ENCODE measurements at regions not wholly inside any gene's neighbourhood (a gene's known extent, or its start where the extent isn't known, plus 50 kb on each side); places are given as distances from the start of the nearest gene placed in this dataset.

GRCh38 chr21:27808923-27809322, 842.0 kb upstream of the ADAMTS5 start:
- no peak overlapping the region for H3K27ac ChIP-seq (ENCODE audit: low read length)
- H3K9me3 ChIP-seq (ENCODE audit: control insufficient read depth, insufficient read depth, low read depth, low read length), result no peaks in the 10 kb centered on the region
- ChIA-PET POLR2A (no interaction called here), CTCF (no interaction called here)
- no peaks in the 10 kb centered on the region for H3K36me3 ChIP-seq (ENCODE audit: control insufficient read depth, insufficient read depth, low read length)
- DNase-seq (ENCODE audit: low read depth, low spot score) (no peak), ATAC-seq (no peak)
- intact Hi-C loops (cut with micrococcal nuclease; ENCODE audit: unreplicated experiment) (no loop called here), in situ Hi-C loops (cut with HindIII; ENCODE audit: low pct_unique_long_range_greater_than_20kb, low sequenced_read_pairs) (no loop called here)
- no peaks in the 10 kb centered on the region for H3K4me1 ChIP-seq (ENCODE audit: control insufficient read depth, insufficient read depth, low read length)
- BruUV-seq (replicated peaks), result no TSS peak
- H3K4me3 ChIP-seq (ENCODE audit: low read depth in 2 of 2, low read length in 2 of 2), result no peak overlapping the region
- no peaks in the 10 kb centered on the region for H3K27me3 ChIP-seq (ENCODE audit: control insufficient read depth, insufficient read depth, low read length)
- no peak for TF ChIP-seq POLR2AphosphoS5 (IDR thresholded peaks at IDR 0.05; ENCODE audit: low read depth, low read length)
- TF ChIP-seq SIN3A (IDR thresholded peaks at IDR 0.05; ENCODE audit: borderline replicate concordance, insufficient read depth, low read depth, low read length), result no peak
- no peak for TF ChIP-seq TCF7L2 (IDR thresholded peaks at IDR 0.05; ENCODE audit: low read depth, low read length)
- no peak for TF ChIP-seq CTCF (IDR thresholded peaks at IDR 0.05)
- TF ChIP-seq, protein P1, sequence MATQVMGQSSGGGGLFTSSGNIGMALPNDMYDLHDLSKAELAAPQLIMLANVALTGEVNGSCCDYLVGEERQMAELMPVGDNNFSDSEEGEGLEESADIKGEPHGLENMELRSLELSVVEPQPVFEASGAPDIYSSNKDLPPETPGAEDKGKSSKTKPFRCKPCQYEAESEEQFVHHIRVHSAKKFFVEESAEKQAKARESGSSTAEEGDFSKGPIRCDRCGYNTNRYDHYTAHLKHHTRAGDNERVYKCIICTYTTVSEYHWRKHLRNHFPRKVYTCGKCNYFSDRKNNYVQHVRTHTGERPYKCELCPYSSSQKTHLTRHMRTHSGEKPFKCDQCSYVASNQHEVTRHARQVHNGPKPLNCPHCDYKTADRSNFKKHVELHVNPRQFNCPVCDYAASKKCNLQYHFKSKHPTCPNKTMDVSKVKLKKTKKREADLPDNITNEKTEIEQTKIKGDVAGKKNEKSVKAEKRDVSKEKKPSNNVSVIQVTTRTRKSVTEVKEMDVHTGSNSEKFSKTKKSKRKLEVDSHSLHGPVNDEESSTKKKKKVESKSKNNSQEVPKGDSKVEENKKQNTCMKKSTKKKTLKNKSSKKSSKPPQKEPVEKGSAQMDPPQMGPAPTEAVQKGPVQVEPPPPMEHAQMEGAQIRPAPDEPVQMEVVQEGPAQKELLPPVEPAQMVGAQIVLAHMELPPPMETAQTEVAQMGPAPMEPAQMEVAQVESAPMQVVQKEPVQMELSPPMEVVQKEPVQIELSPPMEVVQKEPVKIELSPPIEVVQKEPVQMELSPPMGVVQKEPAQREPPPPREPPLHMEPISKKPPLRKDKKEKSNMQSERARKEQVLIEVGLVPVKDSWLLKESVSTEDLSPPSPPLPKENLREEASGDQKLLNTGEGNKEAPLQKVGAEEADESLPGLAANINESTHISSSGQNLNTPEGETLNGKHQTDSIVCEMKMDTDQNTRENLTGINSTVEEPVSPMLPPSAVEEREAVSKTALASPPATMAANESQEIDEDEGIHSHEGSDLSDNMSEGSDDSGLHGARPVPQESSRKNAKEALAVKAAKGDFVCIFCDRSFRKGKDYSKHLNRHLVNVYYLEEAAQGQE (IDR thresholded peaks at IDR 0.05; ENCODE audit: insufficient read depth in 1 of 2, low read depth in 2 of 2, low read length in 1 of 2), result no peak

DNA sequence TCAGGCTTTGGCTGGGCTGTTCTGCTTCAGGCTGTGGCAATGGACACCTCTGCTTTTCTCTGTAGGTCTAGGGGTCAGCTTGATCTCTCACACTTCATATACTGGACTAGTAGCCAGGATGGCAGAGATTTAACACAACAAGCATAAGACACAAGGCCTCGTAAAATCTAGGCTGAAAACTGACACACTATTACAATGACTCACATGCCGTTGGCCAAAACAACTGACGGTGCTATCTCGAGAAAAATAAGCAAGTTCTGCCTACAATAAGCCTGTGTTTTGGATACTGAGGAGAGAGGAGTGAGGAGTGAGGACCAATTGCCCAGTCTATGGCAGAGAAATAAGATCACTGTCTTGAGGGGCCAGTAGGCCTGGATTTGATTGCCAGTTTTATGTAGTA, 840.7 kb upstream of the ADAMTS5 start:
- no peaks in the 10 kb centered on the region for H3K27me3 ChIP-seq (ENCODE audit: control insufficient read depth, insufficient read depth, low read length)
- H3K4me1 ChIP-seq (ENCODE audit: control insufficient read depth, insufficient read depth, low read length), result no peaks in the 10 kb centered on the region
- in situ Hi-C loops (cut with HindIII; ENCODE audit: low pct_unique_long_range_greater_than_20kb, low sequenced_read_pairs) (no loop called here), intact Hi-C loops (cut with micrococcal nuclease; ENCODE audit: unreplicated experiment) (no loop called here)
- no peak for TF ChIP-seq POLR2AphosphoS5 (IDR thresholded peaks at IDR 0.05; ENCODE audit: low read depth, low read length)
- TF ChIP-seq TCF7L2 (IDR thresholded peaks at IDR 0.05; ENCODE audit: low read depth, low read length), result no peak
- TF ChIP-seq SIN3A (IDR thresholded peaks at IDR 0.05; ENCODE audit: borderline replicate concordance, insufficient read depth, low read depth, low read length), result no peak
- no peak for TF ChIP-seq CTCF (IDR thresholded peaks at IDR 0.05)
- TF ChIP-seq, protein P1 (IDR thresholded peaks at IDR 0.05; ENCODE audit: insufficient read depth in 1 of 2, low read depth in 2 of 2, low read length in 1 of 2), result no peak
- H3K9me3 ChIP-seq (ENCODE audit: control insufficient read depth, insufficient read depth, low read depth, low read length), result no peaks in the 10 kb centered on the region
- ATAC-seq (no peak), DNase-seq (ENCODE audit: low read depth, low spot score) (no peak)
- H3K27ac ChIP-seq (ENCODE audit: low read length), result no peak overlapping the region
- ChIA-PET CTCF (no interaction called here), POLR2A (no interaction called here)
- no peaks in the 10 kb centered on the region for H3K36me3 ChIP-seq (ENCODE audit: control insufficient read depth, insufficient read depth, low read length)
- no TSS peak for BruUV-seq (replicated peaks)
- H3K4me3 ChIP-seq (ENCODE audit: low read depth in 2 of 2, low read length in 2 of 2), result no peak overlapping the region
